ENCODE measurements at regions not wholly inside any gene's neighbourhood (a gene's known extent, or its start where the extent isn't known, plus 50 kb on each side); places are given as distances from the start of the nearest gene placed in this dataset.

GRCh38 chr12:75969768-75970167 lies 61.8 kb downstream of the PHLDA1 start:
- ATAC-seq = no peak
- BruUV-seq (replicated peaks) = no TSS peak
- Histone ChIP-seq H3K36me3 (ENCODE audit: low read depth, low read length) (no peaks in the 10 kb centered on the region), H3K9me3 (ENCODE audit: low read length) (no peaks in the 10 kb centered on the region), H3K9me2 (replicated peaks; ENCODE audit: low read length) (no peaks in the 10 kb centered on the region), H3K4me2 (ENCODE audit: low read length) (no peak overlapping the region), H3K4me1 (ENCODE audit: insufficient read depth, low read length) (no peaks in the 10 kb centered on the region), H3F3A (ENCODE audit: low read length, unreplicated experiment) (no peaks in the 10 kb centered on the region), H4K20me1 (ENCODE audit: low read length) (no peaks in the 10 kb centered on the region), H3K27ac (ENCODE audit: low read length) (no peak overlapping the region), H3K27me3 (ENCODE audit: low read length) (no peaks in the 10 kb centered on the region), H3K4me3 (ENCODE audit: low read length) (no peak overlapping the region), H2AFZ (ENCODE audit: low read length) (no peak overlapping the region), H3K79me2 (ENCODE audit: low read length) (no peaks in the 10 kb centered on the region), H3K9ac (ENCODE audit: low read length) (no peak overlapping the region)
- no peak for DNase-seq
- ChIA-PET POLR2A (ENCODE audit: unreplicated experiment) (no interaction called here), CTCF (no interaction called here)
- intact Hi-C loops (cut with micrococcal nuclease) = loop anchor here (10.0 kb wide), 1 partner anchor 245 kb away; no protein-coding TSS in a partner anchor
- TF ChIP-seq EZH2phosphoT487 (IDR thresholded peaks at IDR 0.05; ENCODE audit: borderline replicate concordance, low read length) (no peak), EZH2 (IDR thresholded peaks at IDR 0.05; ENCODE audit: low read length, unreplicated experiment) (no peak), CTCF (conservative IDR thresholded peaks at IDR 0.05; ENCODE audit: low read depth, low read length) (no peak)

- H3K9me2 ChIP-seq (replicated peaks; ENCODE audit: low read length) = no peaks in the 10 kb centered on the region
- H2AFZ ChIP-seq (ENCODE audit: low read length) = peak overlapping the region; percentile 7; the same call in 1 of the 2 replicates
- no peaks in the 10 kb centered on the region for H3K9me3 ChIP-seq (ENCODE audit: low read length)
- no peak overlapping the region for H3K4me3 ChIP-seq (ENCODE audit: low read length)
- H3F3A ChIP-seq (ENCODE audit: low read length, unreplicated experiment) = no peaks in the 10 kb centered on the region
- DNase-seq (no peak), ATAC-seq (no peak)
- intact Hi-C loops (cut with micrococcal nuclease) = no loop called here
- BruUV-seq (replicated peaks) = no TSS peak
- H3K4me2 ChIP-seq (ENCODE audit: low read length) = no peak overlapping the region
- no peaks in the 10 kb centered on the region for H3K27me3 ChIP-seq (ENCODE audit: low read length)
- H3K9ac ChIP-seq (ENCODE audit: low read length) = no peak overlapping the region
- ChIA-PET CTCF (no interaction called here), POLR2A (ENCODE audit: unreplicated experiment) (no interaction called here)
- no peaks in the 10 kb centered on the region for H3K79me2 ChIP-seq (ENCODE audit: low read length)
- H3K4me1 ChIP-seq (ENCODE audit: insufficient read depth, low read length) = no peaks in the 10 kb centered on the region
- H3K27ac ChIP-seq (ENCODE audit: low read length) = no peak overlapping the region
- no peak for TF ChIP-seq CTCF (conservative IDR thresholded peaks at IDR 0.05; ENCODE audit: low read depth, low read length)
- no peak for TF ChIP-seq EZH2 (IDR thresholded peaks at IDR 0.05; ENCODE audit: low read length, unreplicated experiment)
- TF ChIP-seq EZH2phosphoT487 (IDR thresholded peaks at IDR 0.05; ENCODE audit: borderline replicate concordance, low read length) = no peak
- H4K20me1 ChIP-seq (ENCODE audit: low read length) = no peaks in the 10 kb centered on the region
- no peaks in the 10 kb centered on the region for H3K36me3 ChIP-seq (ENCODE audit: low read depth, low read length)
Observed at GRCh38 chr12:75965661-75966060, 65.9 kb downstream of the PHLDA1 start.

GRCh38 chr12:75964150-75964549 lies 67.4 kb downstream of the PHLDA1 start:
- Histone ChIP-seq H3K27me3 (ENCODE audit: low read length) (no peaks in the 10 kb centered on the region), H3K4me2 (ENCODE audit: low read length) (no peak overlapping the region), H3F3A (ENCODE audit: low read length, unreplicated experiment) (no peaks in the 10 kb centered on the region), H3K9me3 (ENCODE audit: low read length) (no peaks in the 10 kb centered on the region), H4K20me1 (ENCODE audit: low read length) (no peaks in the 10 kb centered on the region), H3K9ac (ENCODE audit: low read length) (no peak overlapping the region), H3K27ac (ENCODE audit: low read length) (no peak overlapping the region), H3K4me1 (ENCODE audit: insufficient read depth, low read length) (peaks cover 13% of the 10 kb centered on the region), H3K36me3 (ENCODE audit: low read depth, low read length) (no peaks in the 10 kb centered on the region), H3K4me3 (ENCODE audit: low read length) (no peak overlapping the region), H2AFZ (ENCODE audit: low read length) (no peak overlapping the region), H3K79me2 (ENCODE audit: low read length) (no peaks in the 10 kb centered on the region), H3K9me2 (replicated peaks; ENCODE audit: low read length) (no peaks in the 10 kb centered on the region)
- ChIA-PET POLR2A (ENCODE audit: unreplicated experiment) (no interaction called here), CTCF (no interaction called here)
- DNase-seq (no peak), ATAC-seq (peak; percentile 38; the same call in 1 of the 2 replicates)
- no TSS peak for BruUV-seq (replicated peaks)
- TF ChIP-seq EZH2phosphoT487 (IDR thresholded peaks at IDR 0.05; ENCODE audit: borderline replicate concordance, low read length) (no peak), EZH2 (IDR thresholded peaks at IDR 0.05; ENCODE audit: low read length, unreplicated experiment) (no peak), CTCF (conservative IDR thresholded peaks at IDR 0.05; ENCODE audit: low read depth, low read length) (no peak)
- intact Hi-C loops (cut with micrococcal nuclease) = no loop called here

Data from PC-3 (cell line).